ENCODE measurements at regions not wholly inside any gene's neighbourhood (a gene's known extent, or its start where the extent isn't known, plus 50 kb on each side); places are given as distances from the start of the nearest gene placed in this dataset.

- Histone ChIP-seq H3K36me3 (replicated peaks in 1 of 2; ENCODE audit: control extremely low read depth in 1 of 2, control insufficient read depth in 1 of 2, extremely low read depth in 1 of 2, insufficient read depth in 2 of 2, low read length in 1 of 2) (no peaks in the 10 kb centered on the region), H3K9ac (ENCODE audit: low read length) (no peak overlapping the region), H3K79me2 (ENCODE audit: control insufficient read depth, insufficient read depth, low read length) (no peaks in the 10 kb centered on the region), H3K4me2 (replicated peaks; ENCODE audit: low read depth, low read length, poor library complexity, severe bottlenecking) (no peak overlapping the region), H3K4me1 (ENCODE audit: control insufficient read depth in 2 of 2, insufficient read depth in 2 of 2, low read length in 2 of 2) (no peaks in the 10 kb centered on the region), H2AFZ (ENCODE audit: insufficient read depth, low read depth, low read length, poor library complexity, severe bottlenecking) (no peak overlapping the region), H3K27me3 (replicated peaks in 1 of 4; ENCODE audit: control extremely low read depth in 1 of 4, control insufficient read depth in 3 of 4, insufficient read depth in 4 of 4, low read length in 3 of 4) (no peaks in the 10 kb centered on the region), H3K4me3 (ENCODE audit: control extremely low read depth in 1 of 5, extremely low read depth in 1 of 5, insufficient read depth in 1 of 5, low read depth in 2 of 5, low read length in 4 of 5) (no peak overlapping the region), H3K9me3 (ENCODE audit: control extremely low read depth in 1 of 3, control insufficient read depth in 2 of 3, insufficient read depth in 1 of 3, low read length in 2 of 3) (peaks cover 0 to 16% (median 3%) of the 10 kb centered on the region in 3 donors), H3K27ac (ENCODE audit: low read length in 2 of 2) (no peak overlapping the region), H4K20me1 (ENCODE audit: control insufficient read depth, insufficient read depth, low read length, poor library complexity, severe bottlenecking) (no peaks in the 10 kb centered on the region)
- ChIA-PET POLR2A (no interaction called here), CTCF (no interaction called here)
- TF ChIP-seq EZH2 (IDR thresholded peaks at IDR 0.05; ENCODE audit: borderline replicate concordance, insufficient read depth, low read depth, low read length, poor library complexity, severe bottlenecking) (no peak), CTCF (IDR thresholded peaks at IDR 0.05) (no peak)
- Mint-ChIP-seq H3K27ac (no peak overlapping the region), H3K9me3 (ENCODE audit: insufficient read depth) (peaks cover 2% of the 10 kb centered on the region), H3K27me3 (no peaks in the 10 kb centered on the region), H3K4me1 (no peaks in the 10 kb centered on the region), H3K4me3 (no peak overlapping the region)
- DNase-seq (no peak), ATAC-seq (ENCODE audit: low read depth) (no peak)
- intact Hi-C loops (cut with micrococcal nuclease) = no loop called here
Measured at GRCh38 chr11:90779098-90779497, 556.2 kb upstream of the CHORDC1 start.

GRCh38 chr11:90775567-90776165 is 552.8 kb upstream of the CHORDC1 start:
- ChIA-PET CTCF (no interaction called here), POLR2A (no interaction called here)
- TF ChIP-seq EZH2 (IDR thresholded peaks at IDR 0.05; ENCODE audit: borderline replicate concordance, insufficient read depth, low read depth, low read length, poor library complexity, severe bottlenecking) (no peak), CTCF (IDR thresholded peaks at IDR 0.05) (no peak)
- Histone ChIP-seq H4K20me1 (ENCODE audit: control insufficient read depth, insufficient read depth, low read length, poor library complexity, severe bottlenecking) (no peaks in the 10 kb centered on the region), H3K4me2 (replicated peaks; ENCODE audit: low read depth, low read length, poor library complexity, severe bottlenecking) (no peak overlapping the region), H3K27ac (ENCODE audit: low read length in 2 of 2) (no peak overlapping the region), H3K9ac (ENCODE audit: low read length) (no peak overlapping the region), H3K79me2 (ENCODE audit: control insufficient read depth, insufficient read depth, low read length) (no peaks in the 10 kb centered on the region), H2AFZ (ENCODE audit: insufficient read depth, low read depth, low read length, poor library complexity, severe bottlenecking) (no peak overlapping the region), H3K9me3 (ENCODE audit: control extremely low read depth in 1 of 3, control insufficient read depth in 2 of 3, insufficient read depth in 1 of 3, low read length in 2 of 3) (peaks cover 0 to 16% (median 3%) of the 10 kb centered on the region in 3 donors), H3K4me1 (ENCODE audit: control insufficient read depth in 2 of 2, insufficient read depth in 2 of 2, low read length in 2 of 2) (no peaks in the 10 kb centered on the region), H3K4me3 (ENCODE audit: control extremely low read depth in 1 of 5, extremely low read depth in 1 of 5, insufficient read depth in 1 of 5, low read depth in 2 of 5, low read length in 4 of 5) (no peak overlapping the region), H3K36me3 (replicated peaks in 1 of 2; ENCODE audit: control extremely low read depth in 1 of 2, control insufficient read depth in 1 of 2, extremely low read depth in 1 of 2, insufficient read depth in 2 of 2, low read length in 1 of 2) (no peaks in the 10 kb centered on the region), H3K27me3 (replicated peaks in 1 of 4; ENCODE audit: control extremely low read depth in 1 of 4, control insufficient read depth in 3 of 4, insufficient read depth in 4 of 4, low read length in 3 of 4) (no peaks in the 10 kb centered on the region)
- peaks cover 7% of the 10 kb centered on the region for H3K9me3 Mint-ChIP-seq (ENCODE audit: insufficient read depth)
- no peak overlapping the region for H3K4me3 Mint-ChIP-seq
- DNase-seq (no peak), ATAC-seq (ENCODE audit: low read depth) (no peak)
- intact Hi-C loops (cut with micrococcal nuclease) = no loop called here
- H3K27ac Mint-ChIP-seq = no peak overlapping the region
- H3K27me3 Mint-ChIP-seq = no peaks in the 10 kb centered on the region
- no CpG with 5 or more reads among the region's 6 CpGs for WGBS (ENCODE audit: insufficient coverage)
- no peaks in the 10 kb centered on the region for H3K4me1 Mint-ChIP-seq
